PC-9 (cell line): ENCODE measurements at regions not wholly inside any gene's neighbourhood (a gene's known extent, or its start where the extent isn't known, plus 50 kb on each side); places are given as distances from the start of the nearest gene placed in this dataset.
A peak's percentile ranks its signal among the peaks of the same experiment; 100 is the strongest.

Experiments
- BruUV-seq: library from RNA; stranded (reverse); fragments of 400-500 nt; replicated peaks from 2 replicates; lab custom pipeline; 2021; lab: Mats Ljungman, UMichigan
- CTCF ChIA-PET: fragments of 300-600 bp; sonication (Branson Sonifier 250); formaldehyde crosslinking; loops from one replicate; lab custom pipeline; 2022; ENCODE audit warnings: antibody characterized with exemption; lab: Charles Lee
- POLR2A ChIA-PET: fragments of 300-600 bp; sonication (Branson Sonifier 250); formaldehyde crosslinking; loops from one replicate; lab custom pipeline; 2022; ENCODE audit warnings: antibody characterized with exemption; ENCODE audit not compliant: unreplicated experiment; lab: Charles Lee
- DNase-seq, 2 experiments: peaks; one replicate each; pipeline versions ENCODE4 v3.0.0 to v3.0.0-alpha.2; 2015 to 2022; ENCODE audit warnings: mixed read lengths in 1 of 2
- H2AFZ ChIP-seq: fragments of 200-600 bp; sonication (generic); 2 replicates; pipeline ENCODE4 v1.8.1; 2017; ENCODE audit warnings: antibody characterized with exemption
- H3F3A ChIP-seq: fragments of 200-600 bp; sonication (generic); 2 replicates; pipeline ENCODE4 v1.8.1; 2017; ENCODE audit warnings: antibody characterized with exemption, mild to moderate bottlenecking, low read depth; ENCODE audit not compliant: insufficient read depth
- H3K27ac ChIP-seq: fragments of 200-600 bp; sonication (generic); 2 replicates; pipeline ENCODE4 v1.6.1; 2016; ENCODE audit warnings: mixed run types
- H3K27me3 ChIP-seq: fragments of 200-600 bp; sonication (generic); 2 replicates; pipeline ENCODE4 v1.6.1; 2016; ENCODE audit warnings: low read depth, mixed run types; ENCODE audit not compliant: insufficient read depth
- H3K36me3 ChIP-seq: fragments of 200-600 bp; sonication (generic); 2 replicates; pipeline ENCODE4 v1.6.1; 2016; ENCODE audit warnings: low read depth, mixed run types
- H3K4me1 ChIP-seq: fragments of 200-600 bp; sonication (generic); replicated peaks from 2 replicates; pipeline ENCODE4 v1.6.1; 2016; ENCODE audit warnings: mixed run types; ENCODE audit not compliant: insufficient read depth
- H3K4me2 ChIP-seq: fragments of 200-600 bp; sonication (generic); 2 replicates; pipeline ENCODE4 v1.6.1; 2017; ENCODE audit warnings: mixed run types
- H3K4me3 ChIP-seq: fragments of 200-600 bp; sonication (generic); 2 replicates; pipeline ENCODE4 v1.6.1; 2016; ENCODE audit warnings: mixed run types
- H3K79me2 ChIP-seq: fragments of 200-600 bp; sonication (generic); 2 replicates; pipeline ENCODE4 v1.6.1; 2017; ENCODE audit warnings: low read depth, mixed run types
- H3K9me2 ChIP-seq: fragments of 200-600 bp; sonication (generic); 2 replicates; pipeline ENCODE4 v1.8.1; 2017; ENCODE audit warnings: mild to moderate bottlenecking; ENCODE audit not compliant: insufficient read depth
- H3K9me3 ChIP-seq: fragments of 200-600 bp; sonication (generic); 2 replicates; pipeline ENCODE4 v1.8.1; 2016; ENCODE audit warnings: low read depth; ENCODE audit not compliant: insufficient read depth
- H4K20me1 ChIP-seq: fragments of 200-600 bp; sonication (generic); 2 replicates; pipeline ENCODE4 v1.8.1; 2017; ENCODE audit not compliant: insufficient read depth
- CTCF ChIP-seq: fragments of 200-600 bp; sonication (generic); conservative IDR thresholded peaks from 2 replicates; pipeline ENCODE4 v1.6.1; 2017; ENCODE audit warnings: mixed run types, antibody characterized with exemption, mild to moderate bottlenecking, moderate library complexity
- EZH2 ChIP-seq: fragments of 200-600 bp; sonication (generic); IDR thresholded peaks from 2 replicates; pipeline ENCODE4 v1.8.0; 2017; ENCODE audit warnings: antibody characterized with exemption, low read depth
- intact Hi-C: fragments of 100-400 bp; cut with micrococcal nuclease; formaldehyde crosslinking; loops from one replicate; pipeline ENCODE4 v1.10.0; 2022; ENCODE audit not compliant: unreplicated experiment

GRCh38 chr7:18387191-18387735 is 108.3 kb upstream of the HDAC9 start:
- Histone ChIP-seq H3K27me3 (no peaks in the 10 kb centered on the region), H3F3A (no peaks in the 10 kb centered on the region), H3K9me2 (no peaks in the 10 kb centered on the region), H2AFZ (no peak overlapping the region), H3K4me2 (no peak overlapping the region), H3K36me3 (no peaks in the 10 kb centered on the region), H3K27ac (no peak overlapping the region), H3K79me2 (no peaks in the 10 kb centered on the region), H3K9me3 (no peaks in the 10 kb centered on the region), H4K20me1 (no peaks in the 10 kb centered on the region), H3K4me1 (no peaks in the 10 kb centered on the region), H3K4me3 (no peak overlapping the region)
- ChIA-PET CTCF (interaction anchor here (0.6 kb wide), 1 partner anchor 113 kb away, joined by 4 read pairs; no protein-coding TSS in a partner anchor), POLR2A (interaction anchor here (0.6 kb wide), 2 partner anchors 218 to 415 kb away, joined by 5 read pairs; no protein-coding TSS in a partner anchor)
- intact Hi-C loops, result no loop called here
- no TSS peak for BruUV-seq
- TF ChIP-seq EZH2 (no peak), CTCF (no peak)
- DNase-seq, result no peak

- Histone ChIP-seq H4K20me1 (no peaks in the 10 kb centered on the region), H3K9me3 (no peaks in the 10 kb centered on the region; the same call in 1 of the 2 replicates), H3K27ac (no peak overlapping the region), H3K27me3 (no peaks in the 10 kb centered on the region), H3K4me1 (no peaks in the 10 kb centered on the region), H3F3A (no peaks in the 10 kb centered on the region), H3K36me3 (no peaks in the 10 kb centered on the region), H3K9me2 (no peaks in the 10 kb centered on the region), H3K79me2 (no peaks in the 10 kb centered on the region), H3K4me2 (no peak overlapping the region), H2AFZ (peak overlapping the region; percentile 40), H3K4me3 (no peak overlapping the region)
- intact Hi-C loops, result loop anchor here (5.0 kb wide), 1 partner anchor 47 kb away; no protein-coding TSS in a partner anchor
- DNase-seq, result no peak
- TF ChIP-seq EZH2, result no peak
- no peak for TF ChIP-seq CTCF
- ChIA-PET CTCF (no interaction called here), POLR2A (no interaction called here)
- no TSS peak for BruUV-seq
These were observed 105.0 kb upstream of the HDAC9 start for GRCh38 chr7:18390535-18390907.

- CTCF ChIA-PET, result no interaction called here
- H3K79me2 ChIP-seq, result no peaks in the 10 kb centered on the region
- no peak overlapping the region for H3K27ac ChIP-seq
- H3F3A ChIP-seq, result no peaks in the 10 kb centered on the region
- no peak for TF ChIP-seq CTCF
- no peak for TF ChIP-seq EZH2
- H3K4me2 ChIP-seq, result no peak overlapping the region
- no peaks in the 10 kb centered on the region for H4K20me1 ChIP-seq
- H2AFZ ChIP-seq, result peak overlapping the region; percentile 50
- H3K36me3 ChIP-seq, result no peaks in the 10 kb centered on the region
- no TSS peak for BruUV-seq
- peaks cover 5% of the 10 kb centered on the region; the same call in 1 of the 2 replicates for H3K9me2 ChIP-seq
- no peaks in the 10 kb centered on the region; the same call in 1 of the 2 replicates for H3K9me3 ChIP-seq
- POLR2A ChIA-PET, result no interaction called here
- H3K27me3 ChIP-seq, result no peaks in the 10 kb centered on the region
- DNase-seq, result no peak
- no peak overlapping the region for H3K4me3 ChIP-seq
- no peaks in the 10 kb centered on the region for H3K4me1 ChIP-seq
- intact Hi-C loops, result loop anchor here (5.0 kb wide), 1 partner anchor 44 kb away; no protein-coding TSS in a partner anchor
These were observed 102.0 kb upstream of the HDAC9 start for GRCh38 chr7:18393465-18394118.
